NT2/D1 (cell line): ENCODE measurements at regions not wholly inside any gene's neighbourhood (a gene's known extent, or its start where the extent isn't known, plus 50 kb on each side); places are given as distances from the start of the nearest gene placed in this dataset.
"Not testable (repeated sequence)": the region's sequence is repeated elsewhere in the genome, so short reads cannot be mapped to it uniquely, and the experiment has no call there.

ENCODE experiments used
- DNase-seq: peaks from one replicate; pipeline ENCODE4 v3.0.0-alpha.2; 2011; ENCODE audit warnings: low read depth, low spot score
- H3K27me3 ChIP-seq: 2 replicates; pipeline ENCODE4 v1.6.0; 2011; ENCODE audit warnings: mild to moderate bottlenecking; ENCODE audit not compliant: insufficient read length, insufficient read depth
- H3K36me3 ChIP-seq: 2 replicates; pipeline ENCODE4 v1.6.1; 2011; ENCODE audit warnings: mild to moderate bottlenecking, low read length, mixed read lengths; ENCODE audit not compliant: insufficient read depth, insufficient read length
- H3K4me1 ChIP-seq: 2 replicates; pipeline ENCODE4 v1.5.1; 2011; ENCODE audit not compliant: insufficient read depth, insufficient read length
- H3K4me3 ChIP-seq: 2 replicates; pipeline ENCODE4 v1.5.1; 2011; ENCODE audit warnings: low read depth; ENCODE audit not compliant: insufficient read length
- H3K9ac ChIP-seq: 2 replicates; pipeline ENCODE4 v1.6.0; 2011; ENCODE audit warnings: low read depth; ENCODE audit not compliant: insufficient read length
- H3K9me3 ChIP-seq: 2 replicates; pipeline ENCODE4 v1.5.1; 2011; ENCODE audit warnings: mild to moderate bottlenecking, low read length; ENCODE audit not compliant: insufficient read depth
- SUZ12 ChIP-seq: IDR thresholded peaks from 2 replicates; pipeline ENCODE4 v1.6.1; 2011; ENCODE audit not compliant: insufficient read length, insufficient read depth; ENCODE audit errors: extremely low read depth
- YY1 ChIP-seq: IDR thresholded peaks from 2 replicates; pipeline ENCODE4 v1.6.1; 2011; ENCODE audit not compliant: insufficient read length, insufficient read depth
- ZNF274 ChIP-seq: IDR thresholded peaks from 2 replicates; pipeline ENCODE4 v1.6.1; 2011; ENCODE audit warnings: mild to moderate bottlenecking, low read depth, low read length

DNA sequence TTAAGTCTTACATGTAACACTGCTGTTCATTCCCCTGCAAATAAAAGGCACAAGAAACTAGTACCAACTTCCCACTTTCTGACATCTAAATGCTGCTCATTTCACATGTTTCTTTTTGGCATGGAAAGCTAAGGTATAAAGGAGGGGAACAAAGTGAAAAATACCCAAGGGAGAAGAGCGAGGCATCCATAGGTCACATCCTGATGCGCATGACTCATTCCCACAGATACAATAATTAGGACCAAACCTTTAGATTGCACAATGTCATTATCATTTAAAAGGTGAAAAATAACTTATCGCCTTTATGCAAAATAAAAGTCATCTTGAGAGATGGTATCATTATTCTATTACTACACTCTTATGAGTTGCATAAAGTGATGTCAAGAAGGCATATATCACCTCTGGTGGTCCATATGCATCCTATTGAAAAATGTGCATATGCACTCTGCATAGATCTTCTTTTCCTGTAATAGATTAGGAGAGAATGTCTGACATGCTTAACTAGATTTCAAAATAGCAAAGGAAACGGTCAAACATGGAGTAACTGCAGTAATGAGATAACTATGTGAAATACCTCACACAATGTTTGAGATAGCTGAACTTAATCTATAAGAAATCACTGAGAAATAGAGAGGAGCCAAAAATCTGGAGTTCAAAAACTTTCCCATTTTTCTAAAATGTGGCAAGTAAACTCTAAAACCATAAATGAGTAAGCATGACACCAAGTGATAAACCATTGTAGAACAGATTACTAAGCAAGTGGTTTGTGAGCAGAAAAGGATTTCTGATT lies 382.5 kb upstream of the TMTC1 start:
- Histone ChIP-seq H3K4me1 (no peaks in the 10 kb centered on the region), H3K4me3 (no peak overlapping the region), H3K27me3 (peaks cover 20% of the 10 kb centered on the region), H3K9me3 (no peaks in the 10 kb centered on the region), H3K36me3 (no peaks in the 10 kb centered on the region), H3K9ac (no peak overlapping the region)
- TF ChIP-seq ZNF274: no peak
- TF ChIP-seq YY1: no peak
- TF ChIP-seq SUZ12: no peak
- no peak for DNase-seq

DNA sequence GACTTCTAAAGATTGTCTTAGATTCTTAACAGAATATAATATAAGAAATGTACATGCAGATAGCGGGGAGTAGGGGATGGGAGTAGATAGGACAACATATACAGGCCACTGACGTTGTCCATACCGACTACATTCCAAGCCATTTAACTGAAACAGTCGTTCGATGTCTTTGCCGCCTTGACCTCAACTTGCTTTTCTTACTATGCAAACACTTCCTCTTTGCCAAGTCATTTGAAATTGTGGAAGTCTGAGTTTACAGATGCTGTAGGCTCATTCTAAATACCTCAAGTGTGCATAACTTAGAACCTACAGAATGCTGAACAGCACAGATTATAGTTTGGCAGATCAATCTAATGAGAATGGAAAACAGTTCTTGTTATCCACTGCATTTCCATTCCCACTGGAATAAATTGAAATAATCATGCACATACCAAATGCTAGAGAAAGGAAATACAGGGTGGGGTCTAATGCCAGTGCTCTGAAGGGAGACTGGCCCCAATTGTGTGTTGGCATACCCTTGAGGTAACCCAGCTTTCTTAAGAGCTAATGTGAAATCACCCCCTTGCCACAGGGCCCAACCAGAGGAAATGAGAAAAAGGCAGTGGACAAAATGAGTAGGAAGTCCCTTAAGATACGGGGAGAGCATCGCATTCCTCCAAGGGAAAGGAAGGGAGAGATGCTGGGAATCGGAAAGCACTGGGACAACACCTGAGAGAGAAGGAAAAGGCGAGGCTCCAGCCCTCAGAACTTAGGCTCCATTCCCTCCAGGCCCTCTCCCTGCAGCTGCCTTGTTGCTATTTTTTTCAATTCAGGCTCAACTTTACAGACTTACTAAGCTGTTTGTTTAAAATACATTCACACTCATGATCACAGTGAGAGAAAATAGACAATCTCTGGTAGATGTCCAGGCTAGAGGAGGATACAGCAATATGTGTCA lies 380.9 kb upstream of the TMTC1 start:
- DNase-seq: no peak
- Histone ChIP-seq H3K9me3 (peaks cover 6% of the 10 kb centered on the region; the same call in 1 of the 2 replicates), H3K36me3 (no peaks in the 10 kb centered on the region), H3K27me3 (peaks cover 7% of the 10 kb centered on the region), H3K4me1 (no peaks in the 10 kb centered on the region), H3K4me3 (no peak overlapping the region), H3K9ac (no peak overlapping the region)
- no peak for TF ChIP-seq ZNF274
- no peak for TF ChIP-seq YY1
- TF ChIP-seq SUZ12: no peak

DNA sequence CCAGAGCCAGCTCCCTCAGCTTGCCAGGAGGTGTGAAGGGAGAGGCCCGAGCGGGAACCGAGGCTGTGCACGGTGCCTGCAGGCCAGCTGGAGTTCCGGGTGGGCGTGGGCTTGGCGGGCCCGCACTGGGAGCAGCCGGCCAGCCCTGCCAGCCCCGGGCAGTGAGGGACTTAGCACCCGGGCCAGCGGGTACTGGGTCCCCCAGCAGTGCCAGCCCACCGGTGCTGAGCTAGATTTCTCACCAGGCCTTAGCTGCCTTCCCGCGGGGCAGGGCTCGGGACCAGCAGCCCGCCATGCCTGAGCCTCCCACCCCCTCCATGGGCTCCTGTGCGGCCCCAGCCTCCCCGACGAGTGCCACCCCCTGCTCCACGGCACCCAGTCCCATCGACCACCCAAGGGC lies 373.1 kb upstream of the TMTC1 start:
- not testable (repeated sequence) for DNase-seq, H3K36me3 ChIP-seq, H3K4me1 ChIP-seq, H3K9ac ChIP-seq, H3K27me3 ChIP-seq, H3K4me3 ChIP-seq
- H3K9me3 ChIP-seq: peaks cover 24% of the 10 kb centered on the region; the same call in 1 of the 2 replicates

DNA sequence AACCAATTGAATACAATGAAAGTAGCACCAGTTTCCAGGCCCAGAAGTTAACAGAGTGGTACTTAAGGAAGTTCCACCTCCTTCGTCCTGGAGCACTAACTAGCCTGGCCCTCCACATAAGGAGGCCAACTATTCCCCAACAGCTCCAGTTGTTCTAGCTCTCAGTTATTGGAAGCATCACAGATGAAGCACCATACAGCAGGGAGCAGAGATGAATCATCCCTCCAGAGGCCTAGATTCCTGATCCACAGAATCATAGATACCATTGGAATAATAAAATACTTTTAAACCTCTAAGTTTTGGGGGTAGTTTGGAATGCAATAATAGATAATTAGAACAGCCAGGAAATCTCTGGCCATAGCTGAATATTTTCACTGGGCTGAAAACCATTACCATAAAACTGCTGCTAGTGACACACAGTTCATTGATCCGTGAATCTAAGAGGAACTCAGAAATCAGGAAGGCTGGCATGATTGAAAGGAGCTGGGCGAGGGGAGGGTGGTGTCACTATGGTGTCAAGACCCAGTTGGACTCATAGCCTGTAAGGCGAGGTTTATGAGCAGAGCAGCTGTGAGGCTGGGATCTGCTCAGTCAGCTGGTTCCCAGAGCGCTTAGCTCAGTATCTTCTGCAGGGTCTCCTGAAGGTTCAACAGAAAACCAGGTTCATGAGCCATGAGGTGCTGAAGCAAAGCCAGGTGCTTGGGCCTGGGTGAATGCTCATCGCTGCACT lies 371.4 kb upstream of the TMTC1 start:
- TF ChIP-seq ZNF274: no peak
- TF ChIP-seq YY1: no peak
- no peak for TF ChIP-seq SUZ12
- Histone ChIP-seq H3K4me1 (no peaks in the 10 kb centered on the region), H3K36me3 (no peaks in the 10 kb centered on the region), H3K9ac (no peak overlapping the region), H3K27me3 (no peaks in the 10 kb centered on the region), H3K4me3 (no peak overlapping the region), H3K9me3 (peaks cover 18% of the 10 kb centered on the region; the same call in 1 of the 2 replicates)
- no peak for DNase-seq

DNA sequence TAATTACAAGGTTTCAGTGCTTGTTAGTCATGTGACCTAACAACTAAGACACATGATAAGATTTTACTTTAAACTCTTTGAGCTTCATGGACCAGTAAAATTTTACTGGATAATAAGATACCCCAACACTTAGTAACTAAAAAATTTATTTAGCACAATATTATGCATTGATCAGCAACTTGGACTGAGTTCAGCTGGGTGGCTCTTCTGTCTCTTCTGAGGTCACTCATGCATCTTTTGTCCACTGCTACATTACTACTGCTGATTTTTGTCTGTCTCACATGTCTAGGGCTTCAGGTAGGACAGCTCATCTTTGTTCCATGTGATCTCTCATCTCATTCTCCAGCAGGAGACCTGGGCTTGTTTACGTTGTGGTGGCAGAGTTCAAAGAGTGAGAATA lies 370.2 kb upstream of the TMTC1 start:
- no peak for TF ChIP-seq YY1
- no peak for TF ChIP-seq ZNF274
- no peak for TF ChIP-seq SUZ12
- DNase-seq: no peak
- Histone ChIP-seq H3K9ac (no peak overlapping the region), H3K9me3 (peaks cover 18% of the 10 kb centered on the region; the same call in 1 of the 2 replicates), H3K27me3 (no peaks in the 10 kb centered on the region), H3K4me1 (no peaks in the 10 kb centered on the region), H3K4me3 (no peak overlapping the region), H3K36me3 (no peaks in the 10 kb centered on the region)

DNA sequence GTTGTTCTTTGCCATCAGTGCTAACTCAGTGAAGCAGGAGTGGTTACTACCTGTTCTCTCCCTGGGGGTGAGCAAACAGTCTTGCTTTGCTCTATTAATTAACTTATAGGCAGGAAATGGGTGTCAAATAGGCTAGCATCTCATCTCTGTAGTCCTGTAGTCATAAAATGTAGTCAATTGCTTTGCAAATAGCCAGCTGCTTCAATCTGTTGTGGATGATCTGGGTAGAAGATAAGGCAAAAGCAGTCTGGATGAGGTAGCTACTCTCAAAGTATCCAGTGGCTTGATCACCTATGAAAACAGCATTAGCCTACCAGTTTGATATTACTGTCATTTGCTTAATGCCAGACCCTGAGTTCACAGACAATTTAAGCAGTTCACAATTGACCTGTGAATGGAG lies 369.0 kb upstream of the TMTC1 start:
- Histone ChIP-seq H3K9ac (no peak overlapping the region), H3K4me1 (no peaks in the 10 kb centered on the region), H3K9me3 (peaks cover 18% of the 10 kb centered on the region; the same call in 1 of the 2 replicates), H3K36me3 (no peaks in the 10 kb centered on the region), H3K4me3 (no peak overlapping the region), H3K27me3 (no peaks in the 10 kb centered on the region)
- DNase-seq: no peak
- no peak for TF ChIP-seq SUZ12
- no peak for TF ChIP-seq ZNF274
- no peak for TF ChIP-seq YY1

DNA sequence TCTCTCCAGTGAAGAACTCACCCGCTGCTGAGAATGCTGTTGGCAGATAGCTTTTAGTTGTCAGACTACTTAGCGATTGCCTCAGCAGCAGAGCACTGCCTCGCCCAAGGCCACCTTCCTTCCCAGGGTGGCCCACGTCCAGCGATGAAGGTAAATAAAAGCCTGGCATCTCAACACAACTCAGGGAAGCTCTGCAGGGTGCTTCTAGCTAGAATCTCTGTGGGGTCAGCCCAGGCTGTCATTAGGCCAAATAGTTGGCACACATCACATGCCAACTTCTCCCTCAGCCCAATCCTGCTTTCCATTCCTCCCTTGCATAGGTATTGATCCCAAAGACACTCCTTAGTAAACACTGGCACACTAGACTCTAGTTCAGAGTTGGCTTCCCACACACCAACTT lies 368.1 kb upstream of the TMTC1 start:
- no peaks in the 10 kb centered on the region for H3K36me3 ChIP-seq
- H3K4me1 ChIP-seq: no peaks in the 10 kb centered on the region
- TF ChIP-seq YY1 (no peak), ZNF274 (no peak), SUZ12 (no peak)
- H3K27me3 ChIP-seq: no peaks in the 10 kb centered on the region
- no peak for DNase-seq
- H3K9me3 ChIP-seq: peaks cover 18% of the 10 kb centered on the region; the same call in 1 of the 2 replicates
- H3K4me3 ChIP-seq: no peak overlapping the region
- no peak overlapping the region for H3K9ac ChIP-seq
